ENCODE measurements at regions not wholly inside any gene's neighbourhood (a gene's known extent, or its start where the extent isn't known, plus 50 kb on each side); places are given as distances from the start of the nearest gene placed in this dataset.

DNA sequence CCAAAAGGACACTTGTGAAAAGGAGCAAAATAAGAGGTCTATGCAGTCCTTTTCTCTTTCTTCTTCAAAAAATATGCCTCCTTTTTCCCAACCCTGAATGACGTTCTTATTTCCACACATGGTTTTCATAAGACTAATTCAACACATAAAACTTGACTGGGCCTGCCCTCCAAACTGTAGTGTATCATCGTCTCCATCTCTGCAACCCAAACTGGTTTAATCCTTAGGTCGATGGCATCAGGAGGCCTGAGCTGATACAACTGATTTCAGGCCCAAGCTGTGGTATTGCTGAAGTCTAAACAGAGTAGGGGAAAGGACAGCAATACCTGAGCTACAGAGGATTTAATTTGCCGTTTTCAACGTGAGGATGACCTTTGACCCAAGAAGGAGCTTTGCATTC lies 130.0 kb upstream of the MTNR1B start:
- H3F3A ChIP-seq (ENCODE audit: insufficient read depth) = no peaks in the 10 kb centered on the region
- no peaks in the 10 kb centered on the region for H3K9me2 ChIP-seq (ENCODE audit: insufficient read depth)
- no peaks in the 10 kb centered on the region for H3K27me3 ChIP-seq (replicated peaks; ENCODE audit: insufficient read depth)
- WGBS, 2 experiments (ENCODE audit: low coverage in 1 of 2, low lambda C conversion rate in 2 of 2, missing lambda C conversion rate in 2 of 2) = 3 to 7% methylated on average over 5 of the region's 5 CpGs
- no peak overlapping the region for H3K4me2 ChIP-seq (ENCODE audit: unreplicated experiment)
- H3K4me3 ChIP-seq = no peak overlapping the region
- no peaks in the 10 kb centered on the region for H3K36me3 ChIP-seq (ENCODE audit: low read depth)
- H3K79me2 ChIP-seq (ENCODE audit: insufficient read depth) = no peaks in the 10 kb centered on the region
- H2AFZ ChIP-seq = no peak overlapping the region
- DNase-seq = no peak
- no peak for TF ChIP-seq EZH2phosphoT487 (IDR thresholded peaks at IDR 0.05; ENCODE audit: insufficient read depth, low read depth)
- no peak for TF ChIP-seq EZH2 (IDR thresholded peaks at IDR 0.05; ENCODE audit: insufficient read depth, poor library complexity, severe bottlenecking)
- H4K20me1 ChIP-seq (ENCODE audit: insufficient read depth) = no peaks in the 10 kb centered on the region
- H3K9ac ChIP-seq = no peak overlapping the region
- in situ Hi-C loops (cut with MboI) = no loop called here
- no peaks in the 10 kb centered on the region for H3K4me1 ChIP-seq (ENCODE audit: insufficient read depth)
- no peak overlapping the region for H3K27ac ChIP-seq
- no peaks in the 10 kb centered on the region for H3K9me3 ChIP-seq (ENCODE audit: low read depth)

DNA sequence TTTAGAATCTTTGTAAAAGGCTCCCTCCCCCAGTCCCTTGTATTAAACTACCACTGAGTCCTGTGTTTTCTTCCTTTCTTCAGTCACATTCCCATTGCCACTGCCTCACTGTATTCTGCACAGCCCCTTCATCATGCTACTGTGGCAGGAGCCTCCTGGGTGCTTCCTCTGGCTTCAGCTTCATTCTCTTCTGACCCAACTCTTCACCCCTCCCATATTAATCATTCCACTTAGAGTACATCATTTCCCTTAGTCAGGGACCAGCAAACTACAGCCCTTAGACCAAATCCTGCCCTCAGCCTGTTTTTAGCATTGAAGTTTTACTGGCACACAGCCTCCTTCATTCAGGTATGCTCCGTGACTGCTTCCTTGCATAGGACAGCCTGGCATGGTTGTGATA lies 127.7 kb upstream of the MTNR1B start:
- peak; percentile 32 for DNase-seq
- no peaks in the 10 kb centered on the region for H3K9me3 ChIP-seq (ENCODE audit: low read depth)
- no peaks in the 10 kb centered on the region for H3K27me3 ChIP-seq (replicated peaks; ENCODE audit: insufficient read depth)
- no peaks in the 10 kb centered on the region for H3K79me2 ChIP-seq (ENCODE audit: insufficient read depth)
- no peaks in the 10 kb centered on the region for H3K36me3 ChIP-seq (ENCODE audit: low read depth)
- no peaks in the 10 kb centered on the region for H4K20me1 ChIP-seq (ENCODE audit: insufficient read depth)
- TF ChIP-seq EZH2 (IDR thresholded peaks at IDR 0.05; ENCODE audit: insufficient read depth, poor library complexity, severe bottlenecking) (no peak), EZH2phosphoT487 (IDR thresholded peaks at IDR 0.05; ENCODE audit: insufficient read depth, low read depth) (no peak)
- no peak overlapping the region for H3K27ac ChIP-seq
- H2AFZ ChIP-seq = no peak overlapping the region
- no peak overlapping the region for H3K4me2 ChIP-seq (ENCODE audit: unreplicated experiment)
- in situ Hi-C loops (cut with MboI) = no loop called here
- peaks cover 6% of the 10 kb centered on the region; the same call in 1 of the 2 replicates for H3F3A ChIP-seq (ENCODE audit: insufficient read depth)
- H3K4me3 ChIP-seq = no peak overlapping the region
- H3K4me1 ChIP-seq (ENCODE audit: insufficient read depth) = no peaks in the 10 kb centered on the region
- 35 to 40% methylated on average over 1 of the region's 1 CpG for WGBS, 2 experiments (ENCODE audit: low coverage in 1 of 2, low lambda C conversion rate in 2 of 2, missing lambda C conversion rate in 2 of 2)
- no peaks in the 10 kb centered on the region for H3K9me2 ChIP-seq (ENCODE audit: insufficient read depth)
- no peak overlapping the region for H3K9ac ChIP-seq

DNA sequence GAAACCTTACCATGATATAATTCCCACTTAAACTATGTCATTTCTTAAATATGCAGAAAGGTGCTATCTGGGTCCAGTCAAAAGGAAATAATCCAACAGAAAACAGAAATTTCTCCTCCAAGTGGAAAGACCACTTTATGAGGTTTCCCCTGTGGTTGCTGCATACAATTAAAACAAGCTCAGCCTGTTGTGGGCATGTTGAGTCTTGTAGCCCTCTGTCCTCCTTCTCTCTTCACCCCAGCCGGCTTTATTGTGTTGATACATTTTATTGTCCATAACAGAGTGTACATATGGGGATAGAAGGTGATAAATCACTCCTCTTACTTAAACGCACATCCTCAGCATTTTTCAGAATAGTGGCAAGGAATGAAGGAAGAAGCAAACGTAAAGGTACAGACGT lies 126.0 kb upstream of the MTNR1B start:
- no peak for DNase-seq
- Histone ChIP-seq H3F3A (ENCODE audit: insufficient read depth) (peaks cover 6% of the 10 kb centered on the region; the same call in 1 of the 2 replicates), H3K9ac (no peak overlapping the region), H3K79me2 (ENCODE audit: insufficient read depth) (no peaks in the 10 kb centered on the region), H3K9me3 (ENCODE audit: low read depth) (no peaks in the 10 kb centered on the region), H3K36me3 (ENCODE audit: low read depth) (no peaks in the 10 kb centered on the region), H3K4me3 (no peak overlapping the region), H3K4me2 (ENCODE audit: unreplicated experiment) (no peak overlapping the region), H4K20me1 (ENCODE audit: insufficient read depth) (no peaks in the 10 kb centered on the region), H2AFZ (no peak overlapping the region), H3K27me3 (replicated peaks; ENCODE audit: insufficient read depth) (no peaks in the 10 kb centered on the region), H3K4me1 (ENCODE audit: insufficient read depth) (no peaks in the 10 kb centered on the region), H3K27ac (no peak overlapping the region), H3K9me2 (ENCODE audit: insufficient read depth) (no peaks in the 10 kb centered on the region)
- in situ Hi-C loops (cut with MboI) = no loop called here
- TF ChIP-seq EZH2phosphoT487 (IDR thresholded peaks at IDR 0.05; ENCODE audit: insufficient read depth, low read depth) = no peak
- TF ChIP-seq EZH2 (IDR thresholded peaks at IDR 0.05; ENCODE audit: insufficient read depth, poor library complexity, severe bottlenecking) = no peak
- 28 to 33% methylated on average over 4 of the region's 4 CpGs for WGBS, 2 experiments (ENCODE audit: low coverage in 1 of 2, low lambda C conversion rate in 2 of 2, missing lambda C conversion rate in 2 of 2)

DNA sequence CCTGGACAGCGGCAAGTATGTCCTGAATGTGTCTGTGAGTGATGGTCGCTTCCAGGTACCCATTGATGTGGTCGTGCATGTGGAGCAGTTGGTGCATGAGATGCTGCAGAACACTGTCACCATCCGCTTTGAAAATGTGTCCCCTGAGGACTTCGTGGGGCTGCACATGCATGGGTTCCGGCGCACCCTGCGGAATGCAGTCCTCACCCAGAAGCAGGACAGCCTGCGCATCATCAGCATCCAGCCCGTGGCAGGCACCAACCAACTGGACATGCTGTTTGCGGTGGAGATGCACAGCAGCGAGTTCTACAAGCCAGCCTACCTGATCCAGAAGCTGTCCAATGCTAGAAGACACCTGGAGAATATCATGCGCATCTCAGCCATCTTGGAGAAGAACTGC lies 125.3 kb upstream of the MTNR1B start:
- DNase-seq = no peak
- Histone ChIP-seq H3K9me2 (ENCODE audit: insufficient read depth) (no peaks in the 10 kb centered on the region), H3K9me3 (ENCODE audit: low read depth) (no peaks in the 10 kb centered on the region), H3K27me3 (replicated peaks; ENCODE audit: insufficient read depth) (no peaks in the 10 kb centered on the region), H3K4me1 (ENCODE audit: insufficient read depth) (no peaks in the 10 kb centered on the region), H2AFZ (no peak overlapping the region), H4K20me1 (ENCODE audit: insufficient read depth) (no peaks in the 10 kb centered on the region), H3F3A (ENCODE audit: insufficient read depth) (peaks cover 6% of the 10 kb centered on the region; the same call in 1 of the 2 replicates), H3K4me2 (ENCODE audit: unreplicated experiment) (no peak overlapping the region), H3K9ac (no peak overlapping the region), H3K79me2 (ENCODE audit: insufficient read depth) (no peaks in the 10 kb centered on the region), H3K27ac (no peak overlapping the region), H3K4me3 (no peak overlapping the region), H3K36me3 (ENCODE audit: low read depth) (no peaks in the 10 kb centered on the region)
- WGBS, 2 experiments (ENCODE audit: low coverage in 1 of 2, low lambda C conversion rate in 2 of 2, missing lambda C conversion rate in 2 of 2) = 49 to 54% methylated on average over 13 of the region's 13 CpGs
- TF ChIP-seq EZH2phosphoT487 (IDR thresholded peaks at IDR 0.05; ENCODE audit: insufficient read depth, low read depth) (no peak), EZH2 (IDR thresholded peaks at IDR 0.05; ENCODE audit: insufficient read depth, poor library complexity, severe bottlenecking) (no peak)
- in situ Hi-C loops (cut with MboI) = no loop called here

DNA sequence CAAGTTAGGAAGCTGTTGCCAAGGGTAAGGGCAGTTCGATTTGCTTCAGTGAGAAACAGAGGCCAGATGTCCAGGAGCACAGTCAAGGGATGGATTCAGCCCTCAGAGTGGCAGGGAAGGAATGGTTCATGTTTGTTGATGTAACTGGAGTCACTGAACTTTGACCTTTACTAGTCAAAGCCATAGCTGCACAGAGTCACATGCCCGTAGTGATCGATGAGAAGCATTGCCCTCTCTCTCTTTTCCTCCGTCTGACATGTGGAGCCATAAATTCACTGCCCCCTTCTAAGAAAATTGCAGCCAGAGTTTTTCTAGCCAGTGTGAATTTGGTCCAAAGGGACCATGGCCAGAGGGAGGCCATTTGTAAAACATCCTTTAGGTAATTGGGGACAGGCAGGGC lies 124.1 kb upstream of the MTNR1B start:
- no peak for DNase-seq
- no peak overlapping the region for H3K9ac ChIP-seq
- H3K9me2 ChIP-seq (ENCODE audit: insufficient read depth) = no peaks in the 10 kb centered on the region
- WGBS, 2 experiments (ENCODE audit: low coverage in 1 of 2, low lambda C conversion rate in 2 of 2, missing lambda C conversion rate in 2 of 2) = 12 to 25% methylated on average over 4 of the region's 4 CpGs
- no peak overlapping the region for H3K4me2 ChIP-seq (ENCODE audit: unreplicated experiment)
- in situ Hi-C loops (cut with MboI) = no loop called here
- H3K27me3 ChIP-seq (replicated peaks; ENCODE audit: insufficient read depth) = no peaks in the 10 kb centered on the region
- peaks cover 6% of the 10 kb centered on the region; the same call in 1 of the 2 replicates for H3F3A ChIP-seq (ENCODE audit: insufficient read depth)
- no peak overlapping the region for H3K27ac ChIP-seq
- no peaks in the 10 kb centered on the region for H3K79me2 ChIP-seq (ENCODE audit: insufficient read depth)
- no peaks in the 10 kb centered on the region for H4K20me1 ChIP-seq (ENCODE audit: insufficient read depth)
- no peaks in the 10 kb centered on the region for H3K36me3 ChIP-seq (ENCODE audit: low read depth)
- no peak overlapping the region for H2AFZ ChIP-seq
- no peak overlapping the region for H3K4me3 ChIP-seq
- TF ChIP-seq EZH2phosphoT487 (IDR thresholded peaks at IDR 0.05; ENCODE audit: insufficient read depth, low read depth) (no peak), EZH2 (IDR thresholded peaks at IDR 0.05; ENCODE audit: insufficient read depth, poor library complexity, severe bottlenecking) (no peak)
- 0 out of 2 replicates have a peak, but pooled peaks cover under 1% of the 10 kb centered on the region for H3K4me1 ChIP-seq (ENCODE audit: insufficient read depth)
- H3K9me3 ChIP-seq (ENCODE audit: low read depth) = no peaks in the 10 kb centered on the region

All from GM23248 (cell line).